HepG2 (cell line): ENCODE measurements at regions not wholly inside any gene's neighbourhood (a gene's known extent, or its start where the extent isn't known, plus 50 kb on each side); places are given as distances from the start of the nearest gene placed in this dataset.

Experiments
- ATAC-seq: fragments of 200-7000 bp; cut with Tn5 transposase; 3 replicates; pipeline ENCODE4 v1.9.1; 2020; ENCODE audit warnings: mild to moderate bottlenecking, moderate library complexity
- BruUV-seq: library from RNA; stranded (reverse); fragments of 400-500 nt; replicated peaks from 2 replicates; lab custom pipeline; 2021; lab: Mats Ljungman, UMichigan
- CTCF ChIA-PET: fragments of 300-600 bp; formaldehyde crosslinking; extraction: SDS; loops from one replicate; lab custom pipeline; 2021; ENCODE audit warnings: low total read pairs, inconsistent platforms, low intra/inter-chr PET ratio; lab: Yijun Ruan, JAX
- POLR2A ChIA-PET: fragments of 350-600 bp; sonication (Branson Sonifier 250); formaldehyde crosslinking; loops from one replicate; lab custom pipeline; 2020; ENCODE audit warnings: antibody characterized with exemption, inconsistent platforms; lab: Yijun Ruan, JAX
- DNase-seq: peaks from one replicate; pipeline ENCODE4 v3.0.0-alpha.2; 2015; ENCODE audit warnings: low spot score
- FAIRE-seq: peaks from 3 replicates; lab custom pipeline; 2011; peaks lifted over from hg19 to GRCh38; lab: Jason Lieb, UNC
- H2AFZ ChIP-seq: one replicate; pipeline ENCODE4 v1.6.1; 2011; ENCODE audit warnings: low read length, inconsistent platforms
- H3K27ac ChIP-seq: fragments of 300-600 bp; 3 replicates; pipeline ENCODE4 v1.8.0; 2011; ENCODE audit warnings: mixed run types, mild to moderate bottlenecking, mixed read lengths, low read length, inconsistent platforms; ENCODE audit not compliant: insufficient read depth; ENCODE audit errors: extremely low read length
- H3K27me3 ChIP-seq, 2 experiments: fragments of 200-600 bp in 1 of 2; 2 replicates in 1 of 2; 3 replicates in 1 of 2; pipeline versions ENCODE4 v1.6.0 to v1.8.0; 2011; ENCODE audit warnings: low read length in 2 of 2, mild to moderate bottlenecking in 2 of 2, moderate library complexity in 2 of 2, inconsistent platforms in 1 of 2; ENCODE audit not compliant: insufficient read depth in 2 of 2, control insufficient read depth in 1 of 2
- H3K36me3 ChIP-seq, 2 experiments: fragments of 200-600 bp in 1 of 2; replicated peaks in 1 of 2; 2 replicates in 1 of 2; 3 replicates in 1 of 2; pipeline versions ENCODE4 v1.5.1 to v1.8.0; 2011; ENCODE audit warnings: low read length in 2 of 2, inconsistent platforms in 1 of 2; ENCODE audit not compliant: insufficient read depth in 2 of 2, control insufficient read depth in 1 of 2
- H3K4me1 ChIP-seq: 2 replicates; pipeline ENCODE4 v1.5.1; 2012; ENCODE audit warnings: low read length, inconsistent platforms; ENCODE audit not compliant: insufficient read depth
- H3K4me2 ChIP-seq: 2 replicates; pipeline ENCODE4 v1.6.0; 2011; ENCODE audit warnings: low read depth, low read length, inconsistent platforms
- H3K4me3 ChIP-seq, 3 experiments: fragments of 200-600 bp in 1 of 3; sonication (generic), shearing (Covaris generic) in 1 of 3; replicated peaks in 1 of 3; 2 replicates each; pipeline ENCODE4 v1.5.1; 2011 to 2016; ENCODE audit warnings: low read length in 3 of 3, inconsistent platforms in 2 of 3, low read depth in 2 of 3, mild to moderate bottlenecking in 2 of 3, control low read depth in 1 of 3, mixed read lengths in 1 of 3; ENCODE audit not compliant: insufficient read depth in 1 of 3
- H3K79me2 ChIP-seq: one replicate; pipeline ENCODE4 v1.6.1; 2011; ENCODE audit warnings: low read length, inconsistent platforms; ENCODE audit not compliant: insufficient read depth
- H3K9ac ChIP-seq: 2 replicates; pipeline ENCODE4 v1.6.0; 2011; ENCODE audit warnings: mild to moderate bottlenecking, low read depth, low read length, inconsistent platforms; ENCODE audit not compliant: insufficient read depth
- H3K9me3 ChIP-seq: 2 replicates; pipeline ENCODE4 v1.5.1; 2012; ENCODE audit warnings: mild to moderate bottlenecking, low read length
- H4K20me1 ChIP-seq: 2 replicates; pipeline ENCODE4 v1.6.0; 2011; ENCODE audit warnings: inconsistent platforms, mild to moderate bottlenecking, low read length, moderate library complexity; ENCODE audit not compliant: insufficient read depth
- ATF7 ChIP-seq, 2 experiments: fragments of 450-650 bp in 1 of 2; sonication (generic) in 1 of 2; formaldehyde crosslinking in 1 of 2; IDR thresholded peaks; 2 replicates each; pipeline versions ENCODE4 v1.4.0 to v1.6.1; 2016 to 2020; ENCODE audit warnings: antibody characterized with exemption in 1 of 2, mild to moderate bottlenecking in 1 of 2, missing genetic modification reagents in 1 of 2
- CREB1 ChIP-seq, 2 experiments: fragments of 450-650 bp in 1 of 2; IDR thresholded peaks; 2 replicates each; pipeline ENCODE4 v1.6.1; 2016 to 2017; ENCODE audit warnings: control low read depth in 1 of 2, mild to moderate bottlenecking in 1 of 2, missing compliant biosample characterization in 1 of 2, missing genetic modification characterization in 1 of 2
- CSRNP2 ChIP-seq: sonication (generic); formaldehyde crosslinking; conservative IDR thresholded peaks from 2 replicates; pipeline ENCODE4 v1.8.0; 2022; ENCODE audit warnings: low read depth, missing genetic modification reagents
- EED ChIP-seq: sonication (generic); formaldehyde crosslinking; IDR thresholded peaks from 2 replicates; pipeline ENCODE4 v1.5.0; 2020; ENCODE audit warnings: mild to moderate bottlenecking, missing genetic modification reagents
- ETS1 ChIP-seq: sonication (generic); formaldehyde crosslinking; IDR thresholded peaks from 2 replicates; pipeline ENCODE4 v1.4.0; 2020; ENCODE audit warnings: missing genetic modification reagents
- FOXK1 ChIP-seq: sonication (generic); formaldehyde crosslinking; IDR thresholded peaks from 2 replicates; pipeline ENCODE4 v1.4.0; 2020; ENCODE audit warnings: low read depth, missing genetic modification reagents, borderline replicate concordance
- MTA3 ChIP-seq: sonication (generic); formaldehyde crosslinking; IDR thresholded peaks from 2 replicates; pipeline ENCODE4 v1.4.0; 2020; ENCODE audit warnings: missing genetic modification reagents
- RXRA ChIP-seq: sonication (generic); formaldehyde crosslinking; IDR thresholded peaks from 2 replicates; pipeline ENCODE4 v1.5.1; 2020; ENCODE audit warnings: missing genetic modification reagents
- ZNF20 ChIP-seq: sonication (generic); formaldehyde crosslinking; IDR thresholded peaks from 2 replicates; pipeline ENCODE4 v1.4.0; 2020; ENCODE audit warnings: mild to moderate bottlenecking, moderate library complexity, missing genetic modification reagents
- ZNF33A ChIP-seq: sonication (generic); formaldehyde crosslinking; IDR thresholded peaks from 2 replicates; pipeline ENCODE4 v1.5.1; 2020; ENCODE audit warnings: missing genetic modification reagents, mild to moderate bottlenecking, moderate library complexity, borderline replicate concordance
- ZNF432 ChIP-seq: sonication (generic); formaldehyde crosslinking; IDR thresholded peaks from 2 replicates; pipeline ENCODE4 v1.5.0; 2020; ENCODE audit warnings: missing genetic modification reagents, mild to moderate bottlenecking, borderline replicate concordance
- ZNF850 ChIP-seq: sonication (generic); formaldehyde crosslinking; conservative IDR thresholded peaks from 2 replicates; pipeline ENCODE4 v1.9.0; 2021; ENCODE audit warnings: mild to moderate bottlenecking, missing genetic modification reagents
- WGBS: methylation state at CpG from one replicate; pipeline ENCODE4 v1.1.6; 2017; ENCODE audit warnings: low lambda C conversion rate; 5-methylcytosine and 5-hydroxymethylcytosine counted together
- in situ Hi-C: cut with HindIII; loops from 2 replicates; pipeline ENCODE4 v1.10.0; 2017; ENCODE audit warnings: low pct_unique_long_range_greater_than_20kb; ENCODE audit not compliant: extremely low pct_ligation_motif_present
- intact Hi-C: fragments of 100-400 bp; cut with micrococcal nuclease; formaldehyde crosslinking; loops from one replicate; pipeline ENCODE4 v1.10.0; 2022; ENCODE audit not compliant: unreplicated experiment

- WGBS, result 4% methylated on average over 2 of the region's 2 CpGs
- no peak overlapping the region for H3K9ac ChIP-seq
- no TSS peak for BruUV-seq
- intact Hi-C loops, result no loop called here
- no peaks in the 10 kb centered on the region for H3K27me3 ChIP-seq
- CTCF ChIA-PET, result no interaction called here
- DNase-seq (no peak), FAIRE-seq (no peak), ATAC-seq (no peak)
- in situ Hi-C loops, result no loop called here
- H3K4me2 ChIP-seq, result no peak overlapping the region
- TF ChIP-seq FOXK1 (CRISPR knock-in tag) (no peak), CREB1 (IDR thresholded peaks at IDR 0.05) (peak; percentile 79), CREB1 (CRISPR knock-in tag; IDR thresholded peaks at IDR 0.05) (no peak), ATF7 (IDR thresholded peaks at IDR 0.05) (peak; percentile 86), ATF7 (CRISPR knock-in tag; IDR thresholded peaks at IDR 0.05) (no peak)
- no peaks in the 10 kb centered on the region for H3K79me2 ChIP-seq
- H3K27ac ChIP-seq, result no peak overlapping the region
- no peak overlapping the region for H2AFZ ChIP-seq
- no peaks in the 10 kb centered on the region for H3K36me3 ChIP-seq
- H3K4me3 ChIP-seq, result no peak overlapping the region
- no peaks in the 10 kb centered on the region for H4K20me1 ChIP-seq
- POLR2A ChIA-PET, result no interaction called here
- no peaks in the 10 kb centered on the region for H3K4me1 ChIP-seq
- peaks cover 45% of the 10 kb centered on the region for H3K9me3 ChIP-seq
Measured at GRCh38 chr13:19067767-19068166, 113.9 kb downstream of the TUBA3C start.

- no peaks in the 10 kb centered on the region for H3K27me3 ChIP-seq
- H3K36me3 ChIP-seq, result no peaks in the 10 kb centered on the region
- H3K27ac ChIP-seq, result no peak overlapping the region
- no peak for ATAC-seq
- FAIRE-seq, result no peak
- in situ Hi-C loops (no loop called here), intact Hi-C loops (no loop called here)
- no peak overlapping the region for H2AFZ ChIP-seq
- H4K20me1 ChIP-seq, result no peaks in the 10 kb centered on the region
- H3K9me3 ChIP-seq, result peaks cover 17% of the 10 kb centered on the region
- no peak overlapping the region for H3K9ac ChIP-seq
- no peak for DNase-seq
- CTCF ChIA-PET, result no interaction called here
- 29% methylated on average over 4 of the region's 4 CpGs for WGBS
- no peak overlapping the region for H3K4me2 ChIP-seq
- POLR2A ChIA-PET, result no interaction called here
- H3K4me1 ChIP-seq, result no peaks in the 10 kb centered on the region
- H3K4me3 ChIP-seq, result no peak overlapping the region
- no peaks in the 10 kb centered on the region for H3K79me2 ChIP-seq
- no TSS peak for BruUV-seq
- TF ChIP-seq RXRA (CRISPR knock-in tag) (no peak), ZNF850 (CRISPR knock-in tag) (no peak), CSRNP2 (CRISPR knock-in tag) (no peak), ZNF33A (CRISPR knock-in tag) (no peak), ZNF20 (CRISPR knock-in tag) (no peak), MTA3 (no peak), EED (CRISPR knock-in tag) (no peak), ETS1 (CRISPR knock-in tag) (no peak), ZNF432 (CRISPR knock-in tag) (no peak)
- TF ChIP-seq, all 625 proteins: peak for 0
Measured at GRCh38 chr13:19062801-19063200, 118.8 kb downstream of the TUBA3C start.
